Fibroblast of lung (primary cell): ENCODE measurements at regions not wholly inside any gene's neighbourhood (a gene's known extent, or its start where the extent isn't known, plus 50 kb on each side); places are given as distances from the start of the nearest gene placed in this dataset.

Experiments
- CTCF ChIP-seq, 2 donors: IDR thresholded peaks in 1 of 2; conservative IDR thresholded peaks in 1 of 2; 1 replicate in 1 of 2; 2 replicates in 1 of 2; pipeline ENCODE4 v1.5.1; 2011 to 2012; ENCODE audit warnings: low read length in 2 of 2, control low read depth in 1 of 2, inconsistent platforms in 1 of 2, low read depth in 1 of 2, mild to moderate bottlenecking in 1 of 2
- EZH2 ChIP-seq: IDR thresholded peaks from 2 replicates; pipeline ENCODE4 v1.5.1; 2012; ENCODE audit warnings: low read length, control low read depth, mild to moderate bottlenecking; ENCODE audit errors: missing control alignments

- TF ChIP-seq CTCF (conservative IDR thresholded peaks at IDR 0.05 in 1 of 2, IDR thresholded peaks at IDR 0.05 in 1 of 2; ENCODE audit: low read depth in 1 of 2, low read length in 2 of 2) (no peak), EZH2 (no peak)
Observed at GRCh38 chr4:96039803-96040436, 200.0 kb downstream of the PDHA2 start.
